GM21737 (cell line): ENCODE measurements at regions not wholly inside any gene's neighbourhood (a gene's known extent, or its start where the extent isn't known, plus 50 kb on each side); places are given as distances from the start of the nearest gene placed in this dataset.
"Not testable (repeated sequence)": the region's sequence is repeated elsewhere in the genome, so short reads cannot be mapped to it uniquely, and the experiment has no call there.

Experiments used
- ATAC-seq: cut with Tn5 transposase; IDR thresholded peaks from one replicate; pipeline ENCODE4 v1.9.1; 2021; ENCODE audit warnings: mild to moderate bottlenecking, moderate library complexity; ENCODE audit not compliant: unreplicated experiment

DNA sequence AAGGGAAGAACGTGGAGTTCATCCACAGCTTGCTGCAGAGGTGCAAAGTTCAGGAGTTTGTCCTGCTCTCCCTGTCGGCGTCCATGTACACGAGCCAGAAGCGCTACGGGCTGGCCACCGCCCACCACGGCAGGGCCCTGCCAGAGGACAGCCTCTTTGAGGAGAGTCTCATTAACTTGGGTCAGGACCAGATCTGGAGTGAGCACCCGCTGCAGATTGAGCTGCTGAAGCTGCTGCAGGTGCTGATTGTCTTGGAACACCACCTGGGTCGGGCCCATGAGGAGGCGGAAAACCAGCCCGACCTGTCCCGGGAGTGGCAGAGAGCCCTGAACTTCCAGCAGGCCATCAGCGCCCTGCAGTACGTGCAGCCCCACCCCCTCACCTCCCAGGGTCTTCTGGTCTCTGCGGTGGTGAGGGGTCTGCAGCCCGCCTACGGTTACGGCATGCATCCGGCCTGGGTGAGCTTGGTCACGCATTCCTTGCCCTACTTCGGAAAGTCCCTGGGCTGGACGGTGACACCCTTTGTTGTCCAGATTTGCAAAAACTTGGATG lies 73.8 kb upstream of the MORC3 start:
- ATAC-seq, result no peak

DNA sequence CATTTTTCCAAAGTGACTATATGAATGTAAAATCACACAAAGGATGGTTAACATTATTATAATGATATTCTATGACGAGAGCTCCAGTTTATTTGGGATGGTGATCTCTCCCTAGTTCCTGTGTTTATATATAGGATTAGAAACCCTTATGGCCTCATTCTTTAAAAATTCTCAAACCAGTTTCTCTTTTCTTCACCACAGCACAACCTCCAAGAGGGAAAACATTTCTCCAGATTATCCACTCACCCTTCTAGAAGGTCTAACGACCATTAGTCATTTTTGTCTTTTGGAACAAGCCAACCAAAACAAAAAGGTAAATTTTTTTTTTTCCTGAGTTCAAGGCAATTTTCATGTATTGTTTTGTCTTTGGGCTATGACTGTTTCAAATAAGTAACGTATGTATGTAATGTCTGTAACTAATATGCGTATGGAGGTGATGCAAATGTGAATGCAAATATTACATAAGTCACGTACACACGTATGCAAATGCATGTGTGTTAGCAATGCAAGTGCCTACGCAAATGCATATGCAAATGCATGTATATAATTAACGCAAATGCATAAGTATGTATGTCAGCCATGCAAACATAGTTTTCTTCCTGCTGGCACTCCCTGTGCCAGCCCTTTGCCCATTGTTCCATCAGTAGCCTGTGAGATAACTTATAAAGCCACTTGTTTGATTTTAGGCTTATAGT lies 72.5 kb upstream of the MORC3 start:
- no peak for ATAC-seq

DNA sequence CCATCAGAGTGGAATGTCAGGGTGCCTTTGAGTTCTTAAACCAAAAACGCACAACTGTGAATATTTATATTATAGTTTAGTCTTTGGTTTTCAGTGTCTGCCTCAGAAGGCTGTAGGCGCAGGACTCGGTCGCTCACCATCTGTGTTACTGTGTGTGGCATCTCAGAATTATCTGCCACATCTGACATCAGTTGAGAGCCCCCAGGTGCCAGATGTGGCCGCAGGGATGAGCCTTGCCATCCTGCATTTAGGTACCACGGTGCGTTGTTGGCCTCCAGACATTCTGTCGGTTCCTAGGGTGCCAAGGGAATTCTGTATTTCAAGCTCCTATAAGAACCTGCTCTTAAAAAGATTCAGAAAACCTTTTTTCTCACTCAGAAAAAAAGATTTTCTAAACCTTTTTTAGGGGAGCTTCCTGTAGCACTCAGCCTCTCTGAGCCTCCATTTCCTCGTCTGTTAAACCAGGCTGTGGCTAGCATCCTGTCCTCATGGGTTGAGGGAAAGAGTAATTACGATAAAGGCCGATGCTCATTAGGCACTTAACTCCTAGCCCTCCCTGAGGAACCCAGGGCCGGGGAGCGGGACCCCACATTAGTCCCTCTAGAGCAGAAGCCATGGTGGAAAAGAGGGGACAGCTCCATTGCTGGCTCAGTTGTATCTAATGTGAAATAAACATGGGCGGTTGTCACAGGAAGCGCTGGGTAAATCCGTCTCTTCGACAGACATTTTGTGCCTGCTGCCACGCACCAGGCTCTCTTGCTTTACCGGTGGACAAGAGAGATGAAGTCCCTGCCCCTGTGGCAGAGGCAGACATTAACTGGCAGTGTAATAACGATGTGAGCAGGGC lies 70.2 kb upstream of the MORC3 start:
- no peak for ATAC-seq

DNA sequence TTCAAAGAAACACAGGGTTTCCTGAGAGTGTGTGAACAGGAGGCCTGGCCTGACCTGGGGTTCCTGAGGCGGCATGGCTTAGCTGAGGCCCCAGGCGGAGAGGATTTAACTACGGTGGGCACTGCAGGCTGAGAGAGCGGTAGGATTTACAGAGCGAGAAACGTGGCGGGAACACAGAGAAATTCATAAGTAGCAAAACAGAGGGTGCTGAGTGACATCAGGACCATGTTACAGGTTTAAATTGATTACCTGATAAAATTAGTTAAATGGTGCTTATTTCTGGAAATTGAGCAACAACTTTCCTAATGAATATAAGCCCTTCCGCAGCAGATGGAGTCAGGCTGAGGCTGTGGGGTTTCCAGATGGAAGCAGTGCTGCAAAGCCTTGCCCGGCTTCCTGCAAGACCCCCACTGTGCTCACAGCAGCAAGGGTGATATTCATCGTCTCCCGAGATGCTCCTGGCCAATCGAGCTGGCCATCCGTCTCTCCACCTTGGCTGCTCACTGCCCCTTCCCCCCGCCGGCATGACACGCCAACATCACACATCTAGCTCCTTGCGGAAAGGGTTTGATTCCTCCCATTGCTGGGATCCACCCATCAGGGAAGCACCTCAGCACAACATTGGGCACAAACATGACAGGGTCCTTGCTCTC lies 69.4 kb upstream of the MORC3 start:
- no peak for ATAC-seq

DNA sequence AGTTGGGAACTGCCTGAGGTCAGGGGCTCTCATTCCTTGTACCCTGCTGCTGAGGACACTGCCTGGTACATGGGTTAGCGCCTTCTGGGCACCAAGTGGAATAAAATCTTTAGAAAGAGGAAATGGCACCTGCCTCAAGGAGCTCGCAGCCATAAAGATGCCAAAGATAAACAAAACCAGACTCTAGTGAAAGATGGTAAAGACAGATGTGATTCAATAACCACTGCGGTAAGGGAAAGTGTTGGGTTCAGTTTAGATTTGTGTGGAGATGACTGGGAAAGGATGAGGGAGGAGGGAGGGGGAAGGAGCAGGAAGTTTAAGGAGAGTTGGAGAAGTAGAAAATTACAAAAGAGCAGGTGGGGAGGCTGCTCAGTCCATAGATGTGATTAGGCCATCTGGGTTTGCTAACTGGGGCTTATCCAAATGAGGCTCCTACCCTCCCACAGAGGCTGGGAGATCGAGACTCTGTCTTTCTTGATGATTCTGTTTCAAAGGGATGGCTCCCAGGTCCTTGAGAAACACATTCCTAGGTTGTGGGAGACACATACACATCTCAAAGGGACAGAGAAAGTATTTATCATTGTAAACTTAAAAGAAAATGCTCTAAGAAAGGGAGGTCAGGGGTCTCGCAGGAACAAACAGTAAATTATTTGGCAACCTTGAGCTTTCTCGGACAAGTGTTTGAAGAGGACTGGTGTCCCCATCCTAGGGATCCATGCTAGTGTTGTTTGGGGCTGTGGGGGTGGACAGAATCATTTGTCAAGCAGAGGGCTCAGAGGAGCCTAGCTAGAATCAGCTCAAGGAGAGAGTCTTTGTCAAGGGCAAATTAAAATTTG lies 65.7 kb upstream of the MORC3 start:
- no peak for ATAC-seq

DNA sequence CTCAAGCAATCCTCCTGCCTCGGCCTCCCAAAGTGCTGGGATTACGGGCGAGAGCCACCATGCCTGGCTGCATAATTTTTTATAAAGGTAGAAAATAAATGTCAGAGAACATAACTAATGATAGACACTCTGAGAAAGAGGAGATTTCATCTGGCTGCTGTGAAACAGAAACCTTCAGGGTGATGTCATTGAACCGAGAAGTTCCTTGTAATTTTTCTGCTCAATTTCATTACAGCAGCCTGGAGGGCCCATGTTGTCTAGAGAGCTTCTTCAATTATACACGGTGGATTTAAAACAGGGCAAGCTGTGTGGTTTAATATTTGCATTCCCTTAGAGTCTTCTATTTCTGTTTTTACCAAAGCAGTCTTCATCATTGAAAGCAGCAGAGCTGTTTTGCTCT lies 64.3 kb upstream of the MORC3 start:
- peak; percentile 62 for ATAC-seq

DNA sequence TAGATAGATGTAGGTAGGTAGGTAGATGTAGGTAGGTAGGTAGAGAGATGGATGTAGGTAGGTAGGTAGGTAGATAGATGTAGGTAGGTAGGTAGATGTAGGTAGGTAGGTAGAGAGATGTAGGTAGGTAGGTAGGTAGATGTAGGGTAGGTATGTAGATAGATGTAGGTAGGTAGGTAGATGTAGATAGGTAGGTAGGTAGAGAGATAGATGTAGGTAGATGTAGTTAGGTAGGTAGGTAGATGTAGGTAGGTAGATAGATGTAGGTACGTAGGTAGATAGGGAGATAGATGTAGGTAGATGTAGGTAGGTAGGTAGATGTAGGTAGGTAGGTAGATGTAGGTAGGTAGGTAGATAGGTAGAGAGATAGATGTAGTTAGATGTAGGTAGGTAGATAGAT lies 62.3 kb upstream of the MORC3 start:
- ATAC-seq, result no peak

DNA sequence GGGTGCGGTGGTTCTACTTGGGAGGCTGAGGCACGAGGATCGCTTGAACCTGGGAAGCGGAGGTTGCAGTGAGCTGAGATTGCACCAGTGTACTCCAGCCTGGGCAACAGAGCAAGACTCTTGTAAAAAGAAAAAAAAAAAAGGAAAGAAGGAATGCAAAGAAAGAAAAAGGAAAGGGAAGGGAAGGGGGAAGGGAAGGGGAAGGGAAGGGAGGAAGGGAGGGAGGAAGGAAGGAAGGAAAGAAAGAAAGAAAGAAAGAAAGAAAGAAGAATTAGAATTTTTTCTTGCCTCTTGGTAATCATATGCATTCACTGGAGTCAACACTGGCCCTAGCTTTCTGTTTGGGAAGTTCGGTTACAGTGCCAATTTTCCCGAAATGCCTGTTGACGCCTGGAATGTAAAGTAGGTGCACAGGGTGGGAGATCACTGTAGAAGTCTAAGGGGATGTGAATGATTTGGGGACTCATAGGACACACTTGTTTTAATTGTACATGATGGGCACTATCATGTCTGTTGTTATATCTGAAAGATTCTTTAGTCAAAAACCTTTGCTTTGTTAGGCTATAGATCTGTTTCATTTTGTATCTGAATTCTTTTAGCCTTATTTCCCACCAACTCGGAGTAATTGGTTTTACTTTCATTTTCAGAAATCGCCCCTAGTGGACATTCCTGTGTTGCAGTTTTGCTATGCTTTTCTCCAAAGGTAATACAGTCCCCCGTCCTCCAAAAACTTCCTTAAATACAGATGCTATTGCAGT lies 59.8 kb upstream of the MORC3 start:
- ATAC-seq, result no peak

DNA sequence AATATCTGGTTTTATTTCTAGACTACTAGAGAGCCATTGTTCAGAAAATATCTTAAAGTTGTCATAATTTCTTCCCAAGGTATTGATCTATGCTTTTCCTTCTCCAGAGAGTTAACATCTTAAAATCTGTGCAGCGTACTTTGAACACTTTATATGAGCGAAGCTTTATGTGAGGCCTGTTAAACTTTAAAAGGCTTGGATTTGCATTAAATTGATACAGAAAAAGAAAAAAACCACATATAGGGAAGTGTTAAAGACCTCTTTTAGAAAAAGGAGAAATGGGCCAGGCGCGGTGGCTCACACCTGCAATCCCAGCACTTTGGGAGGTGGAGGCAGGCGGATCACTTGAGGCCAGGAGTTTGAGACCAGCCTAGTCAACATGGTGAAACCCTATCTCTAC lies 59.2 kb upstream of the MORC3 start:
- ATAC-seq, result no peak

DNA sequence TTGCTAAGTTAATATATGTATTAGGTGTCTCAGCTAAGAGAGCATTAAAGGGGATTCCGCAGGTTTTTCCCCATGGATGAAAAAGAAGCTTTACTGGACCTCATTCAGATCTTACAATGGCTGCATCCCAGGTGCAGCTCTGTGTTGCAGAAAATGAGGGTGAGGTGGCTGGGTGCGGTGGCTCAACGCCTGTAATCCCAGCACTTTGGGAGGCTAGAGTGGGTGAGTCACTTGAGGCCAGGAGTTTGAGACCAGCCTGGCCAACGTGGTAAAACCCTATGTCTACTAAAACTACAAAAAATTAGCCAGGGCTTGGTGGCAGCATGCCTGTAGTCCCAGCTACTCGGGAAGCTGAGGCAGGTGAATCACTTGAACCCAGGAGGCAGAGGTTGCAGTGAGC lies 58.5 kb upstream of the MORC3 start:
- no peak for ATAC-seq

DNA sequence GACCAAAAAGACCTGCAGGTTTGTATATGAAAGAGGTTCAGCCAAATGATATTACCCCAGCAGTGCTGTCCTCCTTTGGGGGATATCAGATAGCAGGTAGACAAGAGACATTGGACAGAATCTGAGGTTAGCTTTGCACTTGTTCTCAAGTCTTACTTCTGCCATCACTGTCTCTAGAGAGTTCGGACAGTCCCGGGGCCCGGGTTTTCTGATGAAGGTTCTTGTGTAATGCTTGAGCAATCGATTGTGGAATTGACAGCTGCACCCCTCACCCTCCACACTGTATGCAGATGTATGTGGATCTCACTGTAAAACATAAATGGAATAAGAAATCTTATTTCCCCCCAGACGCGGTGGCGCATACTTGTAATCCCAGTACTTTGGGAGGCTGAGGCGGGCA lies 56.2 kb upstream of the MORC3 start:
- no peak for ATAC-seq

DNA sequence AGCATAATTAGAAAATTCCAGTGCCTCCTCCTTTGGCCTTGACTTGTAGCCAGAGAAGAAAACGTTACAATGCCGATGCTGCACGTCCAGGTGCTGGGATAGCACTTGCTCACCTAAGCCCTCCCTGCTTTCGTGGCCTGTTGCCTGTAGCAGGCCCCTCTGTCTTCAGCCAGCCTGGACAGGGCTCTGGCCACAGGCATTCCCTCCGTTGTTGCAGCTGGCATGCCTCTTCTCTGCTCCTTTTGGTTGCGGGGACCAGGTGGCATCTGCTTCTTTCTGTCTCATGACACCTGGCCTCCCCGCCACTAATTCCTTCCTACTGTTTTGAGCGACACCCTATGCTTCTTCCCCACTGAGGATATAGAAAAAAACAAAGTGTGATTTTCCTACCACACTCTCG lies 54.6 kb upstream of the MORC3 start:
- ATAC-seq, result no peak

DNA sequence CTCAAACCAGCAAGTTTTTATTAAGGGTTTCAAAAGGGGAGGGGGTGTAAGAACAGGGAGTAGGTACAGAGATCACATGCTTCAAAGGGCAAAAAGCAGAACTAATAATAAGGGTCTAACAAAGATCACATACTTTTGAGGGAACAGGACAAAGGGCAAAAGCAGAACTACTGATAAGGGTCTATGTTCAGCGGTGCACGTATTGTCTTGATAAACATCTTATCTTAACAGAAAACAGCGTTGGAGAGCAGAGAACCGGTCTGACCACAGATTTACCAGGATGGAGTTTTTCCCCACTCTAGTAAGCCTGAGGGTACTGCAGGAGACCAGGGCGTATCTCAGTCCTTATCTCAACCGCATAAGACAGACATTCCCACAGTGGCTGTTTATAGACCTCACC lies 52.2 kb upstream of the MORC3 start:
- ATAC-seq, result not testable (repeated sequence)

DNA sequence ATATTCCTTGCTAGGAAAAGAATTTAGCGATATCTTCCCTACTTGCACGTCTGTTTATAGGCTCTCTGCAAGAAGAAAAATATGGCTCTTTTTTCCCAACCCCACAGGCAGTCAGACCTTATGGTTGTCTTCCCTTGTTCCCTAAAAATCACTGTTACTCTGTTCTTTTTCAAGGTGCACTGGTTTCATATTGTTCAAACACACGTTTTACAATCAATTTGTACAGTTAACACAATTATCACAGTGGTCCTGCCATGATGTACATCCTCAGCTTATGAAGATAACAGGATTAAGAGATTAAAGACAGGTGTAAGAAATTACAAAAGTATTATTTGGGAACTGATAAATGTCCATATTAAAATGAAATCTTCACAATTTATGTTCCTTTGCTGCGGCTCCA lies 51.7 kb upstream of the MORC3 start:
- not testable (repeated sequence) for ATAC-seq
